HUDEP-2 (cell line): ENCODE measurements at regions not wholly inside any gene's neighbourhood (a gene's known extent, or its start where the extent isn't known, plus 50 kb on each side); places are given as distances from the start of the nearest gene placed in this dataset.

ENCODE experiments used
- DNase-seq, 76 experiments: peaks; one replicate each; lab custom pipeline; 2025; ENCODE audit not compliant: unreplicated experiment in 76 of 76; lab: John Stamatoyannopoulos, UW

GRCh38 chr3:81375921-81376320 is 385.5 kb downstream of the GBE1 start:
- DNase-seq, result no peak

DNA sequence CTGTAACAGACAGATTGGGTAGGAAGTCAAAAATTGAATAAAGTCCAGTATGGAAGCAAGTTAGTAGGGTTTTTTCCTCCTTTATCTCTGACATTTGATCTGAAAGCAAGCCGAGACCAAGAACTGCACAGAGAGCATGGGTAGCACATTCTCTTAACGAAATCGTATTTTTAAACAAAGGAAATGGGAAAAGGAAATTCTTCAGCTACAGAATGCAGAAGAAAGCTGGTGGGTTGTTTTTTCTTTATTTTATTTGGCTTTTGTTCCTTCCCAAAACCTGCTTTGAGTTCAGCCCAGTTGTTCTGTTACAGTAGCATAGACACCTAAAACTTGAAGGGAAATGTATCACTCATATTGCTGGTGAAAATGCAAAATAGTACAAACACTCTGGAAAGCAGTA is 397.0 kb downstream of the GBE1 start:
- no peak for DNase-seq

- no peak for DNase-seq
Observed at GRCh38 chr3:81363816-81364215, 397.6 kb downstream of the GBE1 start.

DNA sequence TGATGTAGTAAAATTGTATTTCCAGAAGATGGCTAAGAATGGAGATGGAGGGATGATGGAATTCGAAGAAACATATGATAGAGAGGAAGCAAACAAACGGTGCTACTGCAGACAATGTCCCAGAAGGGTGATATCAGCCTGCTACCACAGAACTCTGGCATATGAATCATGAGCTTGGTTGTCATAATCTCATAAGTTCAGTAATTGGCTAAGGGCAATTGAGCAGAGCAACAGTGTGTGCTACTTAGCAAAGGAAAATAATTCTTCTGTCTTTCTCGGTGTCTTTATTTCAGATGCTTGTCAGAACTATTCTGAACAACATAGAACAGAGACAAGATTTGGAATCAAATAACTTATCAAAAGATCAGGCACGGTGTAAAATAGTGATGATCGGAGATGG is 407.3 kb downstream of the GBE1 start:
- no peak for DNase-seq

DNA sequence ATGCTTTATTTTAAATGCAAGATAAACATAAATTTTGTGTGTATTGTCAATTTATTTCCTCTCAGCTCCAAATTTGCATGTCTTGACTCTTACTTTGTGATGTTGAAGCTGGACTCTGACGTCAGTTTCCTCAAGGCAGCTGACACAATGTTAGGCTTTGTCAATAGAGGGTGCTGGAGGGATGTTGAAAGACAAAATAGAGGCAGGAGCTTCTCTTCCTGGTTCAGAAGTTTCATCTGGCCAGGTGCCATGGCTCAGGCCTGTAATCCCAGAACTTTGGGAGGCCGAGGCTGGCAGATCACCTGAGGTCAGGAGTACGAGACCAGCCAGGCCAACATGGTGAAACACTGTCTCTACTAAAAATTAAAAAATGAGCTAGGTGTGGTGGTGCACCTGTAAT is 408.6 kb downstream of the GBE1 start:
- peak in 9 of 76 experiments; percentile 0 to 73 (median 34) for DNase-seq

DNA sequence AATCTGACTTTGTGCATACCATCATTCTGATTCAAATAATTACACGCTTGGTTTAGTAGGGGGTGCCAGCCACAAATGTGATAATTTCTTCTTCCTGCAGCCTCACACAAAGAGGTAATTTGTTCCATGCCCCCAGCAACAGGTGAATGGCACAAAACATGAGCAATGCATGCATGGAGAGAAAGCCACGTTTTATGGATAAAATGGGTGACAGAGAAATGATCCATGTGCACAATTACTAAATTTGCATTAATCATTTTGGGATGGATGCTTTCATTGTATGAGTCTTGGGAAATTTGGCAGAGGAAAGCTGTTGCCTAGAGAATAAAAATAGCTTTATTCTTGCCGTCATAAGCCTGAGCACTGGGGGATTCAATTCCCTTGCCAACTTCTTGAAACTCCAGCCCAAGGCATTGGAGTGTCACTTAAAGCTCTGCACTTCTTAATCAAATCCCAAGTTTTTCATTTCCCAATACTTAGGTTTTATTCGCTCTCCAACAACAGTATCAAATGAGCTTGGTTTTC is 411.6 kb downstream of the GBE1 start:
- DNase-seq, result no peak

- DNase-seq, result peak in 4 of 76 experiments; percentile 1 to 6 (median 4)
Observed at GRCh38 chr3:81339040-81339845, 422.2 kb downstream of the GBE1 start.

- no peak for DNase-seq
Observed at GRCh38 chr3:81336470-81336869, 425.0 kb downstream of the GBE1 start.

- DNase-seq, result peak in 9 of 76 experiments; percentile 14 to 73 (median 44)
Observed at GRCh38 chr3:81329835-81330234, 431.6 kb downstream of the GBE1 start.

- no peak for DNase-seq
Observed at GRCh38 chr3:81326245-81326644, 435.2 kb downstream of the GBE1 start.

DNA sequence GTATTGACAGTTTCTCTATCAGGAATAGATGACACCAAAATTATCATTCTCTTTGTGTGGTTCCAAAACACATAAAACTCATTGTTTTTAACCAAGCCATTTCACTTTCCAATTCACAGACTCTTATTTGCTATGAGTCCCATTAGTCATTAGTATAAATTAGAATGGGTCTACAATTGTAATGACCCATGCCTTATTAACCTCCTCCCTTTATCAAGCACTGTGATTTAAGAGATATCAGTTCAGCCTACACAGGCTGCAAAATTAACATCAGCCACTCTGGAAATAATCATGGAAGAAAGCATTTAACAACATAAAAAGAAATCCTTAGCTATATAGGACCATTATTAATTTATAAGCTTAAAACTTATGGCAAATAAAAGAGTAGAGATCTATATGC is 440.6 kb downstream of the GBE1 start:
- no peak for DNase-seq

DNA sequence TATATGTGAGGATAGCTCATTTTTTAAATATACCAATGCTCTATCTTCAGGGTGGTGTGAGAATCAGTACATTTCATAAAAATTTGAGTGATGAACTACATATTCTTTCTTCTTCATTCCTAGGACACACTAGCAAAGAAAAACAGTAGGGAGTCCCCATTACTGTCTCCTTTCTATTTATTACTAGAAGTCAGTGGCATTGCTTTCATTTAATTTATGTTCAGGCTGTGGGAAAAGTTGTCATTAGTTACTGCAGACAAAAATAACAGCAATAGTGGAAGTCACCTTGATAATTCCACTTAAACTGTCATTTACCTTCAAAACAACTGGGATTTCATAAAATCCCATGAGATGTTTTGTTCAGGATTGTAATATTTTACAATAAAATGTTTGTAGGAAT is 446.4 kb downstream of the GBE1 start:
- DNase-seq, result no peak

DNA sequence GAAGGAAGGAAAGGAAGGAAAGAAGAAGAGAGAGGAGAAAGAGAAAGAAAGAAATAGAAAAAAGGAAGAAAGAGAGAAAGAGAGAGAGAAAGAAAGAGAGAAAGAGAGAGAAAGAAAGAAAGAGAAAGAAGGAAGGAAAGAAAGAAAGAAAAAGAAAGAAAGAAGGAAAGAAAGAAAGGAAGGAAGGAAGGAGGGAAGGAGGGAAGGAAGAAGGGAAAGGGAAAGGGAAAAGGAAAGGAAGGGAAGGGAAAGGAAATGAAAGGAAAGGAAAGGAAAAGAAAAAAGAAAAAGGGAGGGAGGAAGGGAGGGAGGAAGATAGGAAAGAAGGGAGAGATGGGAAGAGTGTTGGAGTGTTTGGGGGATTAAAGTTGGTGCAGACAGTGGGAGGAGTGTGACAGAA is 450.1 kb downstream of the GBE1 start:
- DNase-seq, result no peak

DNA sequence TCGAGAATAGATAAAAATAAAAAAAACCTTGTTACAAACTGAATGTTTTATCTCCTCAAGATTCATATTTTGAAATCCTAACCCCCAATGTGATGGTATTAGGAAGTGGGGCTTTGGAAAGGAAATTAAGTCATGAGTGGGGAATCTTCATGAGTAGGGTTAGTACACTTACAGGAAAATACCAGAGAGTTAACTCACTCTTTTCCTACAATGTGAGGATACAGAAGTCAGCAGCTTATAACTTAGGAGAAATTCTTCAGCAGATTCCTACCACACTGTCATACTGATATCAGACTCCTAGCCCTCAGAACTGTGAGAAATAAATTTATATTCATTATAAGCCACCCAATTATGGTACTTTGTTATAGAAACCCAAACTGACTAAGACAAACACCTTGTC is 453.1 kb downstream of the GBE1 start:
- DNase-seq, result no peak

- DNase-seq, result no peak
Observed at GRCh38 chr3:81307221-81307620, 454.2 kb downstream of the GBE1 start.

GRCh38 chr3:81303321-81303720 is 458.1 kb downstream of the GBE1 start:
- no peak for DNase-seq

DNA sequence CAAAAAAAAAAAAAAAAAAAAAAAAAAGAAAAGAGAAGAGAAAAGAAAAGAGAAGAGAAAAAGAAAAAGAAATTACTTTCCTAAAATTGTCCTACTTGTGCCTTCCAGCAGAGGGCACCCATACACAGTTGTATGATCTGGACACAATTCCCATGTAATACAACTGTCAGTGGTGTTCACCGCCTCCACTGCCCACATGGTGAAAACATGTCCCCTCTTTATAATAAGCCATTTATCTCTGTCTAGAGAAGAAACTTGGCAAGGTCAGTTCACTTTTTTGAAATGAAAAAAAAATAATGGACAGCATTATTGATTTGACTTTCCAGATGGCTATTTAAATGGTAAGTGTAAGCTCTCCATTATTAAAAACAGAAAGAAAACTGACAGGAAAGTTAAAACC is 459.4 kb downstream of the GBE1 start:
- peak in 29 of 76 experiments; percentile 0 to 66 (median 13) for DNase-seq

- DNase-seq, result no peak
Observed at GRCh38 chr3:81301230-81301629, 460.2 kb downstream of the GBE1 start.

GRCh38 chr3:81300324-81300927 is 461.0 kb downstream of the GBE1 start:
- no peak for DNase-seq

- DNase-seq, result no peak
Observed at GRCh38 chr3:81299481-81299880, 462.0 kb downstream of the GBE1 start.

DNA sequence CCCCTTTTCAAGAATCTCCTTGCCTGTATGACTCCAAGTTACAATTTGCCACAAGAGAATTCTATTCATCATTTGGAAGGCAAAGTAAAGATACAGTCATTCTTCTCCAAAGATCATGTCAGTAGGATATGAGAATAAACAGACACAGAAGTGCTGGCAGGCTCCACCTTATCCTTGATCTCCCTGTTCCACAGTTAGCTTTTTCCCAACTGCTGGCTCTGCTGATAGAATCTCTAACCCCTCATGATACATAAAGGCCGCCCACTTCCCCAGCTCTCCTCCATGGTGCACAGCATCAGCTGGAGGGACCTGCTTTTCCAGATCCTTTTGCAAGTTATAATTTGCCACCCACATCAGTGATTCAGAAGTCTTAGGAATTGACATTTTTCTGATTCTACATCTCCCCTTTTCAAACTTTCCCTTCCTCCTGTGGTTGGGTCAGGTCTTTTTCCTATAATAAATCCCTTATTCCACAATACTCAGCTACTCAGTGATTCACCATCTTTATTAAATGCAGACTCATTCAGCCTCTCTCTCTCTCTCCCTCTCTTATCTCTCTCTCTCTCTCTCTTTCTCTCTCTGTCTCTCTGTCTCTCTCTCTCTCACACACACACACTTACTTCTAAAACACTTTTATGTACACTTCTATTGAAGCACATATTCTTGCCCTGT is 465.4 kb downstream of the GBE1 start:
- DNase-seq, result no peak

DNA sequence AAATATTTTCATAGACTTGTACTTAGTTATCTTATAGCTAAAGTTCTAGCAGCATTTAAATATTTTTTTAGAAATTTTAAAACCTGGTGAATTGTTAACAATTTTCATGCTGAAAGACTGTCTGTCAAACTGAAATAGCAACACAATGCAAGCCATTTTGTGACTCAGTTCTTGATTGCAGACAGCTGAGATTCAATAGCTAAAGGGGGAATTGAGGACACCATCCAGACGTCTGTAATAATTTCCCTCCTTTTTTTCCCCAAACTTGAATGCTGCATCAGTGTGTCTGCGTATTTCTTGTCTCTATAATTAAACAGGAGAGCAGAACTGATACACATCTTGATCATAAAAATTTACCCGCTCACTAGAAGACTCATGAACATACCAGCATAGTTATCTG is 468.3 kb downstream of the GBE1 start:
- no peak for DNase-seq
